Omental fat pad (tissue), 3 donors: ENCODE measurements at regions not wholly inside any gene's neighbourhood (a gene's known extent, or its start where the extent isn't known, plus 50 kb on each side); places are given as distances from the start of the nearest gene placed in this dataset.

Experiments
- ATAC-seq: fragments of 150-250 bp; one replicate; pipeline ENCODE4 v1.9.1; 2016; ENCODE audit warnings: mild to moderate bottlenecking, moderate library complexity; ENCODE audit not compliant: low FRiP score
- DNase-seq: peaks from one replicate; pipeline ENCODE4 v3.0.0-alpha.2; 2019; ENCODE audit warnings: low spot score
- CTCF ChIP-seq, 3 donors: fragments of 450-650 bp; IDR thresholded peaks; one replicate each; pipeline ENCODE4 v1.5.1; 2016 to 2017; ENCODE audit warnings: antibody characterized with exemption in 3 of 3, mild to moderate bottlenecking in 3 of 3, moderate library complexity in 2 of 3

- DNase-seq (no peak), ATAC-seq (peak; percentile 72)
- TF ChIP-seq CTCF (IDR thresholded peaks at IDR 0.05) = no peak
These were observed 81.1 kb downstream of the CDO1 start for GRCh38 chr5:115735108-115735998.

GRCh38 chr5:115733607-115734006 lies 82.9 kb downstream of the CDO1 start:
- no peak for DNase-seq
- no peak for TF ChIP-seq CTCF (IDR thresholded peaks at IDR 0.05)
- ATAC-seq = no peak

GRCh38 chr5:115732026-115732425 lies 84.4 kb downstream of the CDO1 start:
- ATAC-seq (no peak), DNase-seq (no peak)
- TF ChIP-seq CTCF (IDR thresholded peaks at IDR 0.05) = no peak

- no peak for ATAC-seq
- no peak for TF ChIP-seq CTCF (IDR thresholded peaks at IDR 0.05)
- DNase-seq = no peak
These were observed 90.9 kb downstream of the CDO1 start for GRCh38 chr5:115725522-115725921.

GRCh38 chr5:115723220-115723619 lies 93.2 kb downstream of the CDO1 start:
- no peak for ATAC-seq
- no peak for TF ChIP-seq CTCF (IDR thresholded peaks at IDR 0.05)
- DNase-seq = no peak

DNA sequence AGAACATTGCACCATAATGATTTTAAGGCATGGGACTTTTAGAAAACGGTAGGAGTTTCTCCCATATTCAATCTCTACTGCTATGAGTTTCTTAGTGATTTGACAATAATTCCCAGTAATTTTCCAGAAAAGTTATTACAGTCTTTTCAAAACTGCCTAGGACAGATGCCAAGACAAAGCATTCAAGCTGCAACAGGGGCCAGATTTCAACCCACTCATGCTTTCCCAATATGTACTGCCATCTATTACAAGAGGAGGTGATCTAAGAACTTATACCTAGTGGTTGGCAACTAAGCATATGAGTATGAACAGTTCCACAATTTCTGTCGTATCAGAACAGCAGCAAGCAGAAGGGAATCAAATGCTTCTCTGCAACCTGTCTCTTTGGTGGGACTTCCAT lies 95.1 kb upstream of the TMED7 start:
- TF ChIP-seq CTCF (IDR thresholded peaks at IDR 0.05) = no peak
- DNase-seq (no peak), ATAC-seq (peak; percentile 87)

GRCh38 chr5:115718927-115719326 lies 93.1 kb upstream of the TMED7 start:
- no peak for TF ChIP-seq CTCF (IDR thresholded peaks at IDR 0.05)
- DNase-seq (no peak), ATAC-seq (no peak)
